HG03066 (cell line): ENCODE measurements at regions not wholly inside any gene's neighbourhood (a gene's known extent, or its start where the extent isn't known, plus 50 kb on each side); places are given as distances from the start of the nearest gene placed in this dataset.
A peak's percentile ranks its signal among the peaks of the same experiment; 100 is the strongest.

Source experiments
- ATAC-seq: cut with Tn5 transposase; IDR thresholded peaks from one replicate; pipeline ENCODE4 v1.9.1; 2021; ENCODE audit warnings: low read depth; ENCODE audit not compliant: unreplicated experiment

DNA sequence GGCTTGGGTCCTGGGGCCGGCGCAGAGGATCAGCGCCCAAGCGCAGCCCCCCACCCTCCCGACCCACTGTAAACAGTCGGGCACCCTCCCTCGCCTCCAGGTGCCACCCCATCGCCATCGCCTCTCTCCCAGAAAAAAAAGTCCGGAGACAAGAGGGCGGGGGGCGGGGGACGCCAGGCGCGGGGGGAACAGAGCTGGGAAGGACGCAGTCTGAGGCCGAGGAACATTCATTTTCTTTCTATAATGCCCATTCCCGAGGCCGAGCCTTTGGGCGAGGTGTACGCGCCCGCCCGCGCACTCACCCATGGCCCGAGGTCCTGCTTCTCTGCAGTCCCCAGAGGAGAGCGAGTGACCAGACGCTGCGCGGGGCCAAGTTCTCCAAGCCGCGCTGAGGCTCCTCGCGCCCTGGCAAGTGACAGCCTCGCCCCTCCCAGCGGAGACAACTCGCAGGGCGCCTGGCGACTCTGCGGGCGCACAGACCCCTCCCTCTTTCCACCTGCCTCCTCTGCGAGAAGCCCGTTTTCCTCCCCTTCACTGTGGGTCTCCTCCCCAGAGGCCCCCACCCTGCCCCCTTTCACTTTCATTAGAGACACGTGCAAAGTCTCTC lies 63.5 kb upstream of the WDR17 start:
- ATAC-seq = no peak

DNA sequence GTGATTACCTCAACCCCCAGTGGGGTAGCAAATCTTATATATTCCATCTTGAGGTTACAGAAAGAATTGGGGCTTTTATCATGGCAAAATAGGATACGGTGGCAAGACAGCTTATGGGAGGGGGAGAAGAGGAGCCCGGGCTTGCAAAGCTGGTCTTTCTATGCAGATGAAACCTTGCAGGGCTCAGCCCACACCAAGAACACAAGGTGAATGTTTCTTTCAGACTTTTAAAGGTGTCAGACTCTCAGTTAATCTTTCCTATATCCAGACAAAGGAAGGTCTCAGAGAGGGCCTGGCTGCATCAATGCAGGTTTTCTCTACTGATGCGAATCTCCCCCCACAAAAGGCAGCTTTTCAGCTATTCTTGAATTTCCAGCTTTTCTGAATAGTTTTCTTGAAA lies 59.9 kb upstream of the WDR17 start:
- no peak for ATAC-seq

DNA sequence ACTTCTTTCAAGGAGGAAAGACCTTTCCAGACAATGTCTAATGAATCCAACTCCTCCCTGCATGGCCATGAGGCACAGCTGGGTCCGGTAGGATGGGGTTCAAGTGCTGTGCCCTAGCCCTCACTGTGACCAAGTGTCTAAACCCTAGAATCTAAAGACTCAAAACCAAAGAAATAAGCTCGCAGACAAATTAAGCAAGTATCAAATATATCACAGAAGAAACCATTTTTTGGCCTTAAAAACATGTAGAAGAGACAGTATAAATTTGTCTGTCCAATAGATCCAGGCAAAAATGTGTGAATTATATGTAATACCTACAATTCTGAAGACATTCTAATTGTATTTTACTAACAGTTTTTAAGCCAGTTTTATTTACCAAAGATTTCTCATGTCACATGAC lies 56.4 kb upstream of the WDR17 start:
- ATAC-seq = no peak

DNA sequence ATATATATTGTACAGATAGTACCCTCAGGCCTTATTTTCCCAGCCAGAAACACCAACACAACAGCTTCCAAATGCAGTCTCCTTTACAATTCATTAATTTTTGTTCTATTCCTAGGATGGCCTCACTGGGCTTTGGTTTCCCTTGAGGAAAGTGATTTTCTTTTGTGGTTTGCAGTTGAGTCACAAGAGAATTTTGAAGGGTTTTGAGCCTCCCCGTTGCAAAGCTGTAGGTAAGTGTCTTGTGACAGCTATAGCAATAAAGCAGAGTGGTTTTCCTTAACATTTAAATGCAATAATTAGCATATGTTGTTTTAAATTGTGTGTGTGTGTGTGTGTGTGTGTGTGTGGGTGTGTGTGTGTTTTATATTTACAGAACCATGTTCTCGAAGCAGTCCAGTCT lies 54.1 kb upstream of the WDR17 start:
- no peak for ATAC-seq

DNA sequence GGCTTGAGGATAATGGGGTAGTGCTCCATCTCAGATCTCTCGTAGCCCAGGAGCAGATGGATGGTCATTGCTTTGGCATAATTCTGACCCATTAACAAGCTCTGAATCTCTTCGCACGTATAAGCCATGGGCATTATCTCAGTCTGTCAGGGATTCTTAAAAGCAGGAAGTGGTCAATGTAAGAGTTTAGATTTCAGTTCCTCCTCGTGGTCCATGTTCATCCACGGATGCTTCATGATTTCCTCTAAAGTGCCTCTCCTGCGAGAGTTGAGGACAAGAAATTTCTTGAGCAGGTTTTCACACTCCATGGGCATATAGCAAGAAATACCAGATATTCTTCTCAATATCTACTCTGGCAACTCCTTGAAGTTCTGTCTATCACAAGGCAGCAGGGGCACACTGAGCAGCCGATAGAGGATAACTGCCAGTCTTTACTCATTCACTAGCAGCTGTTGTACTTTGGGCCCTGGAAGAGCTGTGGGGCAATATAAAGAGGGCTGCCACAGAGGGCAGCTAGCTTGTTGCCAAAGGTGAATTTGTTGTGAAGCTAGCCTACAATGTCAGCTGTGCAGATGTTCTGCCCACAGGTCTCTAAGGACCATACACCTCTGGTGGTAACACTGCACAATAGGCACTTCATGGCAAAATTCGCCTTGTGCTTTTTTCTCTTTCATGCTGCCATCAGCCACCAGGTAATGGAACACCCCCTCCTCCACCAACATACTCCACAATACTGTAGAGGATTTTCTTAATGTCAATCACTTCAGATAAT lies 52.0 kb upstream of the WDR17 start:
- ATAC-seq = peak; percentile 97

DNA sequence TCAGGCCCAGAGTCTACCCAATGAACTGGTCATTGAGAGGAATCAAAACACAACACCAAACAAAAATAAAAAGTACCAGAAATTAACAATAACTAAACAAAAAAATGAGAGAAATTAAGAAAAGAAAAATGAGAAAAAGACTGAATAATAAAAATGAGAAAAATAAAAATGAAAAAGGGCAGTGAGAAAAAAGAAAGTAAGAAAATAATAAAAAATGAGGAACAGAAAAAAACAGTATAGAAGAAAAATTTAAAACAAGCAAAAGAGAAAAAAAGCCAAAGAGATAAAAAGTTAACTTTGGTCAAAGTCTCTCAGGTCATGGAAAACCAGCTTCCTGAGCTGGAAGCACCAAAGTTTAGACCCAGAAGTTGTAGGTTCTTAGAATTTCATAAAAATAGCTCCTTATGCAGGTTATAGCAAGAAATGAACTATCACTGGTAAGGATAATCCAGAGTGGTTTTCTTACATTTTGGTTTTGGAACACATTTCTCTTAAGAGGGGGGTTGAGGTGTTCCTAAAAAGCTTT lies 51.0 kb upstream of the WDR17 start:
- ATAC-seq = no peak
